ENCODE measurements at regions not wholly inside any gene's neighbourhood (a gene's known extent, or its start where the extent isn't known, plus 50 kb on each side); places are given as distances from the start of the nearest gene placed in this dataset.
A peak's percentile ranks its signal among the peaks of the same experiment; 100 is the strongest.

- no peak for DNase-seq (ENCODE audit: low spot score in 2 of 2)
- no peak overlapping the region for H3K27ac Mint-ChIP-seq
- ATAC-seq: no peak
- H3K9me3 Mint-ChIP-seq: no peaks in the 10 kb centered on the region
- H3K36me3 Mint-ChIP-seq: no peaks in the 10 kb centered on the region
Measured at GRCh38 chr1:96979304-96980268, 258.0 kb downstream of the PTBP2 start.

- peaks cover 0 to 5% of the 10 kb centered on the region in 2 donors for H3K9me3 Mint-ChIP-seq
Measured at GRCh38 chr1:96980448-96980847, 258.9 kb downstream of the PTBP2 start.

GRCh38 chr1:96981181-96981580, 259.6 kb downstream of the PTBP2 start:
- Mint-ChIP-seq H3K27ac (no peak overlapping the region), H3K9me3 (peaks cover 0 to 6% of the 10 kb centered on the region in 2 donors), H3K36me3 (no peaks in the 10 kb centered on the region)
- DNase-seq (ENCODE audit: low spot score in 2 of 2) (no peak), ATAC-seq (no peak)

More at GRCh38 chr1:96980448-96980847, 258.9 kb downstream of the PTBP2 start:
- H3K36me3 Mint-ChIP-seq: no peaks in the 10 kb centered on the region
- H3K27ac Mint-ChIP-seq: no peak overlapping the region
- DNase-seq (ENCODE audit: low spot score in 2 of 2) (no peak), ATAC-seq (no peak)

- DNase-seq (ENCODE audit: low spot score in 2 of 2): no peak
- Mint-ChIP-seq H3K27ac (no peak overlapping the region), H3K36me3 (no peaks in the 10 kb centered on the region), H3K9me3 (peaks cover 0 to 6% of the 10 kb centered on the region in 2 donors)
- no peak for ATAC-seq
Measured at GRCh38 chr1:96982118-96982517, 260.5 kb downstream of the PTBP2 start.

- H3K27ac Mint-ChIP-seq: no peak overlapping the region
- peaks cover 0 to 6% of the 10 kb centered on the region in 2 donors for H3K9me3 Mint-ChIP-seq
- H3K36me3 Mint-ChIP-seq: no peaks in the 10 kb centered on the region
- ATAC-seq (no peak), DNase-seq (ENCODE audit: low spot score in 2 of 2) (no peak)
Measured at GRCh38 chr1:96983866-96984265, 262.3 kb downstream of the PTBP2 start.

GRCh38 chr1:96987186-96987703, 265.7 kb downstream of the PTBP2 start:
- DNase-seq (ENCODE audit: low spot score in 2 of 2) (no peak), ATAC-seq (no peak)
- Mint-ChIP-seq H3K9me3 (peaks cover 0 to 6% of the 10 kb centered on the region in 2 donors), H3K27ac (no peak overlapping the region), H3K36me3 (no peaks in the 10 kb centered on the region)

GRCh38 chr1:96989302-96989701, 267.7 kb downstream of the PTBP2 start:
- peaks cover 0 to 6% of the 10 kb centered on the region in 2 donors for H3K9me3 Mint-ChIP-seq
- ATAC-seq (no peak), DNase-seq (ENCODE audit: low spot score in 2 of 2) (no peak)
- H3K27ac Mint-ChIP-seq: no peak overlapping the region
- no peaks in the 10 kb centered on the region for H3K36me3 Mint-ChIP-seq

- no peak overlapping the region for H3K27ac Mint-ChIP-seq
Measured at GRCh38 chr1:96990136-96990535, 268.6 kb downstream of the PTBP2 start.

GRCh38 chr1:96991261-96991660, 269.7 kb downstream of the PTBP2 start:
- Mint-ChIP-seq H3K36me3 (no peaks in the 10 kb centered on the region), H3K27ac (no peak overlapping the region), H3K9me3 (no peaks in the 10 kb centered on the region)
- DNase-seq (ENCODE audit: low spot score in 2 of 2): no peak
- no peak for ATAC-seq

More at GRCh38 chr1:96990136-96990535, 268.6 kb downstream of the PTBP2 start:
- DNase-seq (ENCODE audit: low spot score in 2 of 2): no peak
- ATAC-seq: no peak
- peaks cover 0 to 4% of the 10 kb centered on the region in 2 donors for H3K9me3 Mint-ChIP-seq
- H3K36me3 Mint-ChIP-seq: no peaks in the 10 kb centered on the region

- ATAC-seq (no peak), DNase-seq (ENCODE audit: low spot score in 2 of 2) (no peak)
- no peaks in the 10 kb centered on the region for H3K9me3 Mint-ChIP-seq
- H3K36me3 Mint-ChIP-seq: no peaks in the 10 kb centered on the region
- H3K27ac Mint-ChIP-seq: no peak overlapping the region
Measured at GRCh38 chr1:96992871-96993270, 271.3 kb downstream of the PTBP2 start.

- no peak for DNase-seq (ENCODE audit: low spot score in 2 of 2)
- H3K27ac Mint-ChIP-seq: no peak overlapping the region
- H3K36me3 Mint-ChIP-seq: no peaks in the 10 kb centered on the region
- no peak for ATAC-seq
- no peaks in the 10 kb centered on the region for H3K9me3 Mint-ChIP-seq
Measured at GRCh38 chr1:96995351-96995750, 273.8 kb downstream of the PTBP2 start.

GRCh38 chr1:96996001-96996400, 274.4 kb downstream of the PTBP2 start:
- H3K27ac Mint-ChIP-seq: no peak overlapping the region
- H3K9me3 Mint-ChIP-seq: no peaks in the 10 kb centered on the region
- no peaks in the 10 kb centered on the region for H3K36me3 Mint-ChIP-seq
- DNase-seq (ENCODE audit: low spot score in 2 of 2) (no peak), ATAC-seq (no peak)

- ATAC-seq (no peak), DNase-seq (ENCODE audit: low spot score in 2 of 2) (no peak)
- H3K27ac Mint-ChIP-seq: peak overlapping the region in 1 of 2 donors; percentile 33
- no peaks in the 10 kb centered on the region for H3K9me3 Mint-ChIP-seq
- no peaks in the 10 kb centered on the region for H3K36me3 Mint-ChIP-seq
Measured at GRCh38 chr1:96997717-96998116, 276.1 kb downstream of the PTBP2 start.

- ATAC-seq: no peak
Measured at GRCh38 chr1:96998466-96998865, 276.9 kb downstream of the PTBP2 start.

GRCh38 chr1:96999191-96999590, 277.6 kb downstream of the PTBP2 start:
- no peaks in the 10 kb centered on the region for H3K36me3 Mint-ChIP-seq
- no peak overlapping the region for H3K27ac Mint-ChIP-seq
- no peaks in the 10 kb centered on the region for H3K9me3 Mint-ChIP-seq
- ATAC-seq (no peak), DNase-seq (ENCODE audit: low spot score in 2 of 2) (no peak)

More at GRCh38 chr1:96998466-96998865, 276.9 kb downstream of the PTBP2 start:
- H3K36me3 Mint-ChIP-seq: no peaks in the 10 kb centered on the region
- DNase-seq (ENCODE audit: low spot score in 2 of 2): no peak
- H3K27ac Mint-ChIP-seq: no peak overlapping the region
- H3K9me3 Mint-ChIP-seq: no peaks in the 10 kb centered on the region

GRCh38 chr1:97004054-97004453, 282.5 kb downstream of the PTBP2 start:
- Mint-ChIP-seq H3K9me3 (no peaks in the 10 kb centered on the region), H3K36me3 (no peaks in the 10 kb centered on the region), H3K27ac (no peak overlapping the region)
- no peak for DNase-seq (ENCODE audit: low spot score in 2 of 2)
- ATAC-seq: no peak

GRCh38 chr1:97004743-97005142, 283.2 kb downstream of the PTBP2 start:
- no peak for DNase-seq (ENCODE audit: low spot score in 2 of 2)

More at GRCh38 chr1:97004743-97005142, 283.2 kb downstream of the PTBP2 start:
- no peak overlapping the region for H3K27ac Mint-ChIP-seq
- no peaks in the 10 kb centered on the region for H3K9me3 Mint-ChIP-seq
- ATAC-seq: no peak
- no peaks in the 10 kb centered on the region for H3K36me3 Mint-ChIP-seq

Measured in activated naive CD4-positive, alpha-beta T cell treated with anti-CD3 and anti-CD28 coated beads, Interleukin-2, amount 50 U/mL, for 72 hours (primary cell).